Ectodermal cell (in vitro differentiated cells): ENCODE measurements at regions not wholly inside any gene's neighbourhood (a gene's known extent, or its start where the extent isn't known, plus 50 kb on each side); places are given as distances from the start of the nearest gene placed in this dataset.
"Not testable (repeated sequence)": the region's sequence is repeated elsewhere in the genome, so short reads cannot be mapped to it uniquely, and the experiment has no call there.

ENCODE experiments used
- H3K27ac ChIP-seq: 2 replicates; pipeline ENCODE4 v1.7.0; 2013; ENCODE audit warnings: mild to moderate bottlenecking, low read depth, low read length; ENCODE audit not compliant: insufficient read depth, poor library complexity, severe bottlenecking
- H3K27me3 ChIP-seq: 2 replicates; pipeline ENCODE4 v1.7.0; 2013; ENCODE audit warnings: mild to moderate bottlenecking, low read length; ENCODE audit not compliant: insufficient read depth, control insufficient read depth, poor library complexity, severe bottlenecking
- H3K36me3 ChIP-seq: one replicate; pipeline ENCODE4 v1.7.0; 2013; ENCODE audit warnings: low read length; ENCODE audit not compliant: control insufficient read depth, insufficient read depth
- H3K4me1 ChIP-seq: one replicate; pipeline ENCODE4 v1.7.0; 2013; ENCODE audit warnings: low read length; ENCODE audit not compliant: control insufficient read depth, insufficient read depth
- H3K4me3 ChIP-seq: 2 replicates; pipeline ENCODE4 v1.7.0; 2013; ENCODE audit warnings: low read depth, low read length, control low read depth; ENCODE audit not compliant: insufficient read depth
- H3K9me3 ChIP-seq: 2 replicates; pipeline ENCODE4 v1.7.0; 2013; ENCODE audit warnings: mild to moderate bottlenecking, low read length, moderate library complexity; ENCODE audit not compliant: control insufficient read depth
- WGBS, 2 experiments: methylation state at CpG; one replicate each; pipeline ENCODE4 v1.1.7; 2013; ENCODE audit warnings: missing lambda C conversion rate in 2 of 2; 5-methylcytosine and 5-hydroxymethylcytosine counted together

GRCh38 chr2:89890185-89890773 is 1198.8 kb downstream of the RPIA start:
- not testable (repeated sequence) for H3K27me3 ChIP-seq, H3K27ac ChIP-seq, H3K9me3 ChIP-seq, H3K4me3 ChIP-seq, H3K36me3 ChIP-seq, H3K4me1 ChIP-seq
- no CpG with 5 or more reads among the region's 7 CpGs for WGBS, 2 experiments

DNA sequence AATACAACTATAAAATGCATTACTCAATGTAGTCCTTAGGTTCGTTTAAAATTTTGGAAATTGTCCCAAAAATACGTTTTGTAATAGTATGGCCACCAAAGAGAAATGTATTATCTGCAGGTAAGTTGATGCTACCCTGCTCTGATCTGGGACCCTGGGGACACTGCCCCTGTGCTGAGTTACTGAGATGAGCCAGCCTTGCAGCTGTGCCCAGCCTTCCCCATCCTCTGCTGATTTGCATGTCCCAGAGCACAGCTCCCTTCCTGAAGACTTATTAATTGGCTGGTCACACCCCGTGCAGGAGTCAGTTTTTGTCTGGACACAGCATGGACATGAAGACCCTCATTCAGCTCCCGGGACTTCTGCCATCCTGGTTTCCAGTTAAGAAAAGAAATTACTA is 1203.5 kb downstream of the RPIA start:
- not testable (repeated sequence) for H3K27me3 ChIP-seq, H3K9me3 ChIP-seq, H3K4me3 ChIP-seq, H3K36me3 ChIP-seq, H3K27ac ChIP-seq, H3K4me1 ChIP-seq
- no CpG with 5 or more reads among the region's 4 CpGs for WGBS, 2 experiments

DNA sequence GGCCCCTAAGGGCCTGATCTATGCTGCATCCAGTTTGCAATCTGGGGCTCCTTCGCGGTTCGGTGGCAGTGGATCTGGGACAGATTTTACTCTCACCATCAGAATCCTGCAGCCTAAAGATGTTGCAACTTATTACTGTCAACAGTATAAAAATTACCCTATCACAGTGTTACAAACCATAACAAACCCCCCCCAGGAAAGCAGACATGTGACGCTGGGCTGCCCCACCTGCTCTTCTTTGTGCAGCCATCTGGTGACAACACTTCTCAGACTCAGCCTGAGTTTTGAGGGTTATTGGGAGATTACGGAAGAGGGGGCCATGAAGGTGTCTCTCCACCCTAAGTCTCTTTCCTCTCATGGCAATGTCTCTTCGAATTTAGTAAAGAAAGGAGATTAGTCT is 1204.2 kb downstream of the RPIA start:
- WGBS, 2 experiments: no CpG with 5 or more reads among the region's 6 CpGs
- not testable (repeated sequence) for H3K4me1 ChIP-seq, H3K36me3 ChIP-seq, H3K27ac ChIP-seq, H3K9me3 ChIP-seq, H3K27me3 ChIP-seq, H3K4me3 ChIP-seq

GRCh38 chr2:89927018-89927417 is 1235.5 kb downstream of the RPIA start:
- H3K36me3 ChIP-seq: not testable (repeated sequence)
- 67 to 71% methylated on average over 1 of the region's 2 CpGs for WGBS, 2 experiments

DNA sequence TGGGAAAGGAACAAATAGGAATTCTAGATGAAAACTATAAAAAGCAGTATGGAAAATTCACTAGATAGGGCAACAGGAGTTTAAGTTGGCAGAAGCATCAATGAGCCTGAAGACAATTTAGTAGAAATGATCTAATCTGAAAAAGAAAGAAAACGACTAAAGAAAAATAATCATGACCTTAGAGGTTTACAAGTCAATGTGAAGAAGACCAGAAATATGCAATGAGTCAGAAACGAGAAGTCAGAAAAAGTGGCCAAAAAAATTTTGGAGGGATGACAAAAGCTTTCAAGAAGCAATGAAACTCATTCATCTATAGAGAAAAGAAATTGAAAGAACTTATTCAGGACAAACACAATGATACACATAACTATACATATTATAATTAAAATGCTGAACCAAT is 1244.0 kb downstream of the RPIA start:
- not testable (repeated sequence) for H3K4me3 ChIP-seq, H3K27me3 ChIP-seq, H3K4me1 ChIP-seq, H3K27ac ChIP-seq, H3K36me3 ChIP-seq, H3K9me3 ChIP-seq
- 71 to 83% methylated on average over 1 of the region's 2 CpGs for WGBS, 2 experiments

More at GRCh38 chr2:89927018-89927417, 1235.5 kb downstream of the RPIA start:
- not testable (repeated sequence) for H3K27me3 ChIP-seq, H3K4me3 ChIP-seq, H3K27ac ChIP-seq, H3K4me1 ChIP-seq, H3K9me3 ChIP-seq

DNA sequence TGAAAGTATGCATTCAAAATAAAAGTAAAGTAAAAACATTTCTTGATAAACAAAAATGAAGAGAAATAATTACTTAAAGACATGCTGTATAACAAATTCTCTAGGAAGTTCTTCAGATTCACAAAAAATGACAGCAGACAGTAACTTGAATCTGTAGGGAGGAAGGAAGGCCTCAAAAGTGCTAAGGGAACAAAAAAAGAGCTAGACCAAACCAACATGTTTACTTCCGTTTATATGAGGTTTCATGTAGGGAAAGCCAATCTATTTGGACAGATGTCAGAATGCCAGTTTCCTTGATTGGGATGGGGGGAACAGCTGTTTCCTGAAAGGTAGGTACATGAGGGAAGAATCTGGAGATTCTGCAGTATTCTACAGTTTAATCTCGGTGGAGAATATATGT is 1244.5 kb downstream of the RPIA start:
- H3K4me3 ChIP-seq, H3K27me3 ChIP-seq, H3K36me3 ChIP-seq, H3K27ac ChIP-seq, H3K9me3 ChIP-seq, H3K4me1 ChIP-seq: not testable (repeated sequence)
- 92 to 94% methylated on average over 1 of the region's 2 CpGs for WGBS, 2 experiments

DNA sequence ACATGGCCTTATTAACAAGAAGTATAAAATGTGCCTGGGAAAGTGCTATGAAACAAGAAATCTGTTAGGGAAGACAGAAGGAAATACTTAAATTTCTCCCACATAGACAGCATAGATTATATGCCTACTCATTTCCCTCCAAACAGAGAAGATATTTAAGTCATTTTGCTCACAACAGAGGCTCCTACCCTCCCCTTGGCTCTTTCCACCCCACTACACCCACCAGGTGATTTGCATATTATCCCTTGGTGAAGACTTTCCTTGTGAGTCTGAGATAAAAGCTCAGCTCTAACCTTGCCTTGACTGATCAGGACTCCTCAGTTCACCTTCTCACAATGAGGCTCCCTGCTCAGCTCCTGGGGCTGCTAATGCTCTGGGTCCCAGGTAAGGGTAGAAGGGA is 1245.1 kb downstream of the RPIA start:
- not testable (repeated sequence) for H3K36me3 ChIP-seq, H3K4me3 ChIP-seq, H3K9me3 ChIP-seq, H3K27ac ChIP-seq, H3K27me3 ChIP-seq, H3K4me1 ChIP-seq

DNA sequence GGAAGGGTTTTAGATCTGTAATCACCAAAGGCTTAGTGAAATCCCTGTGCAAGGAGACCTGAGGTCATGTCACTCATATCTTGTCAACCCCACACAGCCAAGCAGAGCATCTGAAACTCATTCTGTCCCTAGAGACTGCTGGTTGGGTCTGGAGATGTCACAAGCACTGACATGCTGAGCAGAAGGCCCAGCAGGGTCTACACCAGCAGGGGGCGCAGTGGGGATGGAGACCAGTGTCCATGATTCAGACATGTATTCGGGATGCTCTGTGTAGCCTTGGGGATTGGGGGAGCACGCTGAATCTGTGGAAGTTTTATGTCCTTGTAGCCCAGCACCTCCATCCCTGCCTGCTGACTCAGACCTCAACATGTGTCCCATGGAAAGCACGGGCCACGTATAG is 1247.3 kb downstream of the RPIA start:
- not testable (repeated sequence) for H3K27me3 ChIP-seq, H3K4me3 ChIP-seq, H3K27ac ChIP-seq, H3K4me1 ChIP-seq, H3K9me3 ChIP-seq, H3K36me3 ChIP-seq
- 38 to 40% methylated on average over 5 of the region's 5 CpGs for WGBS, 2 experiments

- not testable (repeated sequence) for H3K36me3 ChIP-seq, H3K27me3 ChIP-seq, H3K9me3 ChIP-seq, H3K27ac ChIP-seq, H3K4me1 ChIP-seq, H3K4me3 ChIP-seq
- WGBS, 2 experiments: 33 to 40% methylated on average over 1 of the region's 6 CpGs
These were observed 1252.8 kb downstream of the RPIA start for GRCh38 chr2:89944267-89944666.

- WGBS, 2 experiments: no CpG with 5 or more reads among the region's 6 CpGs
- H3K36me3 ChIP-seq: not testable (repeated sequence)
These were observed 1253.6 kb downstream of the RPIA start for GRCh38 chr2:89945004-89945616.

GRCh38 chr2:89947208-89947815 is 1255.8 kb downstream of the RPIA start:
- not testable (repeated sequence) for H3K27me3 ChIP-seq, H3K4me3 ChIP-seq, H3K36me3 ChIP-seq, H3K9me3 ChIP-seq, H3K27ac ChIP-seq, H3K4me1 ChIP-seq
- 71 to 76% methylated on average over 2 of the region's 3 CpGs for WGBS, 2 experiments

More at GRCh38 chr2:89945004-89945616, 1253.6 kb downstream of the RPIA start:
- not testable (repeated sequence) for H3K27me3 ChIP-seq, H3K4me3 ChIP-seq, H3K9me3 ChIP-seq, H3K4me1 ChIP-seq, H3K27ac ChIP-seq
